Osteoblast (primary cell): ENCODE measurements at regions not wholly inside any gene's neighbourhood (a gene's known extent, or its start where the extent isn't known, plus 50 kb on each side); places are given as distances from the start of the nearest gene placed in this dataset.
A peak's percentile ranks its signal among the peaks of the same experiment; 100 is the strongest.

Source experiments
- DNase-seq: peaks from one replicate; pipeline ENCODE4 v3.0.0; 2011; ENCODE audit warnings: low spot score, mixed read lengths; ENCODE audit not compliant: insufficient read length; ENCODE audit errors: missing footprints
- H2AFZ ChIP-seq: 2 replicates; pipeline ENCODE4 v1.6.0; 2011; ENCODE audit warnings: mild to moderate bottlenecking, low read length
- H3K27ac ChIP-seq: 2 replicates; pipeline ENCODE4 v1.5.1; 2011; ENCODE audit warnings: mild to moderate bottlenecking, low read depth, low read length, moderate library complexity
- H3K27me3 ChIP-seq: 2 replicates; pipeline ENCODE4 v1.6.0; 2012; ENCODE audit warnings: mild to moderate bottlenecking, control low read depth, inconsistent platforms, low read length, moderate library complexity; ENCODE audit not compliant: insufficient read depth
- H3K36me3 ChIP-seq: 2 replicates; pipeline ENCODE4 v1.5.1; 2011; ENCODE audit warnings: mild to moderate bottlenecking, low read length, control low read depth, moderate library complexity; ENCODE audit not compliant: insufficient read depth
- H3K4me1 ChIP-seq: 2 replicates; pipeline ENCODE4 v1.5.1; 2011; ENCODE audit warnings: mild to moderate bottlenecking, low read length, control low read depth, moderate library complexity; ENCODE audit not compliant: insufficient read depth
- H3K4me2 ChIP-seq: 2 replicates; pipeline ENCODE4 v1.6.0; 2011; ENCODE audit warnings: mild to moderate bottlenecking, low read length; ENCODE audit not compliant: insufficient read depth
- H3K4me3 ChIP-seq: fragments of 200-600 bp; sonication (generic); 3 replicates; pipeline ENCODE4 v1.5.1; 2012; ENCODE audit warnings: mild to moderate bottlenecking, low read length, inconsistent platforms; ENCODE audit not compliant: insufficient read depth
- H3K79me2 ChIP-seq: 2 replicates; pipeline ENCODE4 v1.6.0; 2012; ENCODE audit warnings: mild to moderate bottlenecking, low read length, control low read depth, inconsistent platforms; ENCODE audit not compliant: insufficient read depth
- H3K9me3 ChIP-seq: 2 replicates; pipeline ENCODE4 v1.5.1; 2011; ENCODE audit warnings: low read depth, low read length, control low read depth
- H4K20me1 ChIP-seq: 2 replicates; pipeline ENCODE4 v1.6.0; 2012; ENCODE audit warnings: mild to moderate bottlenecking, low read length, control low read depth; ENCODE audit not compliant: insufficient read depth
- CTCF ChIP-seq: IDR thresholded peaks from 2 replicates; pipeline ENCODE4 v1.5.1; 2011; ENCODE audit warnings: mild to moderate bottlenecking, low read depth, low read length, moderate library complexity; ENCODE audit errors: extremely low read depth

GRCh38 chr2:67642961-67643360, 245.8 kb downstream of the ETAA1 start:
- Histone ChIP-seq H2AFZ (no peak overlapping the region), H3K27me3 (no peaks in the 10 kb centered on the region), H3K4me2 (no peak overlapping the region), H3K36me3 (no peaks in the 10 kb centered on the region), H3K4me3 (no peak overlapping the region), H3K4me1 (no peaks in the 10 kb centered on the region), H4K20me1 (no peaks in the 10 kb centered on the region), H3K79me2 (no peaks in the 10 kb centered on the region), H3K9me3 (peaks cover 3% of the 10 kb centered on the region), H3K27ac (no peak overlapping the region)
- no peak for DNase-seq
- no peak for TF ChIP-seq CTCF

GRCh38 chr2:67645280-67646138, 248.4 kb downstream of the ETAA1 start:
- no peak overlapping the region for H3K4me2 ChIP-seq
- H2AFZ ChIP-seq, result no peak overlapping the region

GRCh38 chr2:67646714-67647333, 249.7 kb downstream of the ETAA1 start:
- no peak for TF ChIP-seq CTCF
- no peak for DNase-seq
- H3K4me2 ChIP-seq, result no peak overlapping the region
- no peaks in the 10 kb centered on the region for H4K20me1 ChIP-seq
- peaks cover 6% of the 10 kb centered on the region for H3K4me1 ChIP-seq
- no peaks in the 10 kb centered on the region for H3K36me3 ChIP-seq
- no peak overlapping the region for H3K4me3 ChIP-seq
- H3K27ac ChIP-seq, result no peak overlapping the region
- H2AFZ ChIP-seq, result no peak overlapping the region
- no peaks in the 10 kb centered on the region for H3K79me2 ChIP-seq
- no peaks in the 10 kb centered on the region for H3K27me3 ChIP-seq
- H3K9me3 ChIP-seq, result peaks cover 3% of the 10 kb centered on the region

More at GRCh38 chr2:67645280-67646138, 248.4 kb downstream of the ETAA1 start:
- no peaks in the 10 kb centered on the region for H3K4me1 ChIP-seq
- no peak for TF ChIP-seq CTCF
- peak; percentile 51 for DNase-seq
- no peaks in the 10 kb centered on the region for H3K79me2 ChIP-seq
- peaks cover 3% of the 10 kb centered on the region for H3K9me3 ChIP-seq
- no peaks in the 10 kb centered on the region for H3K36me3 ChIP-seq
- H3K27ac ChIP-seq, result no peak overlapping the region
- no peaks in the 10 kb centered on the region for H4K20me1 ChIP-seq
- H3K27me3 ChIP-seq, result no peaks in the 10 kb centered on the region
- no peak overlapping the region for H3K4me3 ChIP-seq
